Thyroid gland (tissue), 4 donors: ENCODE measurements at regions not wholly inside any gene's neighbourhood (a gene's known extent, or its start where the extent isn't known, plus 50 kb on each side); places are given as distances from the start of the nearest gene placed in this dataset.

Source experiments
- DNase-seq, 2 donors: peaks; one replicate each; pipeline ENCODE4 v3.0.0-alpha.2; 2019
- H3K27ac ChIP-seq, 3 donors: fragments of 200-600 bp; sonication (generic); 1 replicate in 2 of 3; 2 replicates in 1 of 3; pipeline ENCODE4 v1.5.1; 2016 to 2019; ENCODE audit warnings: mild to moderate bottlenecking in 1 of 3, moderate library complexity in 1 of 3
- H3K27me3 ChIP-seq: fragments of 200-600 bp; sonication (generic); one replicate; pipeline ENCODE4 v1.5.1; 2019
- H3K36me3 ChIP-seq, 2 donors: fragments of 200-600 bp; sonication (generic); one replicate each; pipeline ENCODE4 v1.5.1; 2016 to 2019
- H3K4me1 ChIP-seq, 2 donors: fragments of 200-600 bp; sonication (generic); one replicate each; pipeline ENCODE4 v1.5.1; 2017 to 2019
- H3K4me3 ChIP-seq, 3 donors: fragments of 200-600 bp; sonication (generic); replicated peaks in 1 of 3; 1 replicate in 2 of 3; 2 replicates in 1 of 3; pipeline ENCODE4 v1.5.1; 2016; ENCODE audit warnings: mild to moderate bottlenecking in 1 of 3
- H3K9me3 ChIP-seq: fragments of 200-600 bp; sonication (generic); one replicate; pipeline ENCODE4 v1.5.1; 2017
- POLR2A ChIP-seq, 2 donors: fragments of 450-650 bp; IDR thresholded peaks; one replicate each; pipeline ENCODE4 v1.6.1; 2017; ENCODE audit warnings: antibody characterized with exemption in 2 of 2, mild to moderate bottlenecking in 2 of 2, moderate library complexity in 1 of 2
- WGBS, 2 donors: methylation state at CpG; one replicate each; pipeline ENCODE4 v1.1.5; 2017; 5-methylcytosine and 5-hydroxymethylcytosine counted together
- intact Hi-C: fragments of 100-400 bp; cut with DNase I; formaldehyde crosslinking; loops from one replicate; pipeline ENCODE4 v1.15.1; 2023
- TF ChIP-seq, protein P1 (sequence below), 6 experiments: fragments of 200-600 bp in 3 of 6; fragments of 450-650 bp in 3 of 6; sonication (generic) in 3 of 6; IDR thresholded peaks; one replicate each; pipeline ENCODE4 v1.5.1; 2016 to 2019; ENCODE audit warnings: antibody characterized with exemption in 6 of 6, mild to moderate bottlenecking in 2 of 6, inconsistent platforms in 1 of 6, moderate library complexity in 1 of 6

DNA sequence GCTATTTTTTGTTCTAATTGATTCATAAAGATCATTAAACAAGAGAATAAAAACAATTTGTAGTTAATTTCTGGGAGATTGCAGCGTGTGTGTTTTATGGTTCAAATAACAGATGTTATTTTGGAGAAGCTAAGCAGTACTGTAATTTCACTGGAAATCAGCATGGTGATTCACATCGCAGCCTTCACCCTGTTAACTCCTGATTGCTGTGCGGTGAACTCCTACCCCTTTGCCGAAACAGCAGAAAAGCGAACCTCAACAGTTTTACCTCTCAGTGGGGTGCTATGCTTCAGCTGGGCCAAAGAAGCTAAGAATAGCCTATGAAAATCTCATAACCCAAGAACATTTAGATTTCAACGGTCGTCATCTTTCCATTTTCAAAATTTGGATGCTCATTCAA is 441.5 kb upstream of the RARB start:
- H3K27me3 ChIP-seq = no peaks in the 10 kb centered on the region
- intact Hi-C loops = no loop called here
- TF ChIP-seq, protein P1, sequence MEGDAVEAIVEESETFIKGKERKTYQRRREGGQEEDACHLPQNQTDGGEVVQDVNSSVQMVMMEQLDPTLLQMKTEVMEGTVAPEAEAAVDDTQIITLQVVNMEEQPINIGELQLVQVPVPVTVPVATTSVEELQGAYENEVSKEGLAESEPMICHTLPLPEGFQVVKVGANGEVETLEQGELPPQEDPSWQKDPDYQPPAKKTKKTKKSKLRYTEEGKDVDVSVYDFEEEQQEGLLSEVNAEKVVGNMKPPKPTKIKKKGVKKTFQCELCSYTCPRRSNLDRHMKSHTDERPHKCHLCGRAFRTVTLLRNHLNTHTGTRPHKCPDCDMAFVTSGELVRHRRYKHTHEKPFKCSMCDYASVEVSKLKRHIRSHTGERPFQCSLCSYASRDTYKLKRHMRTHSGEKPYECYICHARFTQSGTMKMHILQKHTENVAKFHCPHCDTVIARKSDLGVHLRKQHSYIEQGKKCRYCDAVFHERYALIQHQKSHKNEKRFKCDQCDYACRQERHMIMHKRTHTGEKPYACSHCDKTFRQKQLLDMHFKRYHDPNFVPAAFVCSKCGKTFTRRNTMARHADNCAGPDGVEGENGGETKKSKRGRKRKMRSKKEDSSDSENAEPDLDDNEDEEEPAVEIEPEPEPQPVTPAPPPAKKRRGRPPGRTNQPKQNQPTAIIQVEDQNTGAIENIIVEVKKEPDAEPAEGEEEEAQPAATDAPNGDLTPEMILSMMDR (IDR thresholded peaks at IDR 0.05) = no peak
- TF ChIP-seq POLR2A (IDR thresholded peaks at IDR 0.05) = no peak
- H3K4me1 ChIP-seq = no peaks in the 10 kb centered on the region
- 91 to 92% methylated on average over 7 of the region's 7 CpGs for whole genome bisulfite sequencing, 2 donors
- DNase-seq = no peak
- no peak overlapping the region for H3K4me3 ChIP-seq
- H3K9me3 ChIP-seq = no peaks in the 10 kb centered on the region
- H3K36me3 ChIP-seq = no peaks in the 10 kb centered on the region
- H3K27ac ChIP-seq = no peak overlapping the region

DNA sequence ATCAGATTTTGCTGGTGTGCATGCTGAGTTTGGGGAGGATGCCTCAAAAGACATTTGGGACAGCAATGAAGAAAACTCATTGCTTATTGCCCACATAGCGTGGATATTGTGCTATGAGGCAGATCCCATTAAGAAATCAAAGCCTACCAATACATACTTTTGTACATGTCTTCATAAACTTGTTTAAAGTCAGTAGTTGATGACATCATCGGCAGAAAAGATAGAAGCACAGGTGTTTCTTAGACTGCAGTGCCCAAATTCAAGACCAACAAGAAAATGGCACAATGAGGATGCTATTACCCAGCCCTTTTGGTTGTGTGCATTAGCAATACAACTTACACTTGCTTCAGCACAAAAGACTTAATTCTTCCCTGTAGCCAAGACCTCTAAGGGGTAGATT is 428.7 kb upstream of the RARB start:
- H3K4me1 ChIP-seq = no peaks in the 10 kb centered on the region
- no peaks in the 10 kb centered on the region for H3K27me3 ChIP-seq
- DNase-seq = no peak
- H3K36me3 ChIP-seq = no peaks in the 10 kb centered on the region
- no peak overlapping the region for H3K4me3 ChIP-seq
- intact Hi-C loops = no loop called here
- no peaks in the 10 kb centered on the region for H3K9me3 ChIP-seq
- 88 to 97% methylated on average over 2 of the region's 2 CpGs for WGBS, 2 donors
- TF ChIP-seq POLR2A (IDR thresholded peaks at IDR 0.05) = no peak
- no peak overlapping the region for H3K27ac ChIP-seq

DNA sequence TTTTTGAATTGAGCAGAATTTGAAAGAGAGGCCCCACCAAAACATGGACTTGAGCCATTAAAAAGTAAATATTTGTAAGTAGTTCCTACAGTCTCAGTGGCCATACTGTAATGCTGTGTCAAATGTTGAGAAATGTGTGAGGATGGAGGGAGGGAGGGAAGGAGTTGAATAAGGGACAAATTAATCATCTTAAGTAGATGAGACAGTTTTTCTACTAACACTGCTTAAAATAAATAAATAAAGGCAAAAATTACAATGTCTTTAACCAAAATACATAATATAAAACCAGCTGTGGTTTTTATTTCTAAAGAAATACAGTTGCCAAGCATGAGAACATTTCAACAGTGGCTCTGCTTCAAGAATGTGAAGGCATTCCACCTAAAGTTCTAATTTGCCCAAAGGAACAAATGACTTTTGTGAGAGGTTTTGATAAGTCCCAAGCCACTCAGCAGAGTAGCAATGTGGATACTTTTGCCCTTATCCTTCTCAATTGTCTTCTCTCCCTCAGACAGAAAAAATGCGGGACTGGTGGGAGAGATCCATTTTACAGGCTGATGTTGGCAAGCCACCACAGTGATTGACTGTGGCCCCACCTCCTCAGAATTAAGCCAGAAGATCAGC is 427.0 kb upstream of the RARB start:
- no peak for DNase-seq
- 52 to 65% methylated on average over 1 of the region's 1 CpG for WGBS, 2 donors
- no peaks in the 10 kb centered on the region for H3K9me3 ChIP-seq
- no peaks in the 10 kb centered on the region for H3K4me1 ChIP-seq
- TF ChIP-seq, protein P1 (IDR thresholded peaks at IDR 0.05) = no peak
- no peak for TF ChIP-seq POLR2A (IDR thresholded peaks at IDR 0.05)
- H3K27me3 ChIP-seq = no peaks in the 10 kb centered on the region
- H3K27ac ChIP-seq = no peak overlapping the region
- no peak overlapping the region for H3K4me3 ChIP-seq
- intact Hi-C loops = no loop called here
- no peaks in the 10 kb centered on the region for H3K36me3 ChIP-seq

DNA sequence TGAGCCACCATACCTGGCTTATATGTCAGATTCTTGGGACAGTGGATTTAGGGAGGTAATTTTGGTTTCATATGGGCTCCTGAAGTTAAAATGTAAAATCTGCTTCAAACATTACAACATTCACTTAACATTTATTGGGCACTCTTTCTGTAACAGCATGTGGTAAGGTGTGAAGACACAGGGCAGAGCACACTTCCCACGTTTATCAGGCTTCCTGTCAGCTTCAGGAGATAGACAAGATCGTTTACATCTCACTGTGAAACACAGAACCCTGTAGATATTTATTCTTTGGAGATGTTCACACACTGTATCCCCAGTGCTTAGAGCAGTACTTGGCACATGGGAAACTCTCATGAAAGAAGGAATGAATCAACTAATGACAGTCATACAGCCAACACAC is 426.0 kb upstream of the RARB start:
- intact Hi-C loops = no loop called here
- Histone ChIP-seq H3K36me3 (no peaks in the 10 kb centered on the region), H3K27me3 (no peaks in the 10 kb centered on the region), H3K27ac (no peak overlapping the region), H3K4me3 (no peak overlapping the region), H3K4me1 (no peaks in the 10 kb centered on the region), H3K9me3 (no peaks in the 10 kb centered on the region)
- TF ChIP-seq, protein P1 (IDR thresholded peaks at IDR 0.05) = no peak
- no peak for TF ChIP-seq POLR2A (IDR thresholded peaks at IDR 0.05)
- WGBS, 2 donors = 67 to 69% methylated on average over 2 of the region's 2 CpGs
- DNase-seq = no peak

DNA sequence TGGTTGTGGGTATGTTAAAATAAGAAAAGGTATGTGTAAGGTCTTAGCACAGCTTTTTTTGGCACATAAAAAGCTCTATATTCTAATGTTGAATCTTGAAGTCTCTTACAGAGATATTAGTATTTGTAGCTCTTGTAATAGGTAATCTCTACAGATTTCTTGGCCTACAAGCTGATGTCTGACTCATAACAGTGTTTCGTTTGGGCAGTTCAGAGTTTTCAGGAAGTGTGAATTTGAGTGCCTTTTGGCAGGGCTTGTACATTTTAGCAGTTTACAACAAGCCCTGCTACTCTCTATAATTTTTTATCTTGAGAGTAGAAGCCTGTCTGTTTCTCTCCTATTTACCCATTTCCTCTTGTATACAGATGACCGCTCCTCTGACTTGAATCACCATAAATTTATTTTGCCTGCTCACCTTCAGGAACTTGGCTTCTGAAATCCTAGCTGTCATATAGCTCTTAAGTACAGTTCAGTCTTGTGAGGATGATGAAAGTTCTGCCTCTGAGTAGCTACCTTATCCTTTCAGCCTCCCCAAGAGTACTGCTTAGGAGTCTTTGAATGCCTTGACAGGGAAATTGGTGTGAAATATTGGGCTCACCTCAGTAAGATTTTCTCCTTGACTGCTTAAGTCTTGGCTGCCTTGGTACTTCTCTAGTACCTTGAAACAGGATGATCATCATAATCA is 419.9 kb upstream of the RARB start:
- Histone ChIP-seq H3K4me1 (peaks cover 9 to 14% of the 10 kb centered on the region in 2 donors), H3K27ac (no peak overlapping the region), H3K27me3 (no peaks in the 10 kb centered on the region), H3K4me3 (no peak overlapping the region), H3K9me3 (no peaks in the 10 kb centered on the region), H3K36me3 (no peaks in the 10 kb centered on the region)
- DNase-seq = peak; percentile 18 to 24
- intact Hi-C loops = no loop called here
- 16 to 33% methylated on average over 2 of the region's 2 CpGs for WGBS, 2 donors
- TF ChIP-seq, protein P1 (IDR thresholded peaks at IDR 0.05) = no peak
- no peak for TF ChIP-seq POLR2A (IDR thresholded peaks at IDR 0.05)
